ENCODE measurements at regions not wholly inside any gene's neighbourhood (a gene's known extent, or its start where the extent isn't known, plus 50 kb on each side); places are given as distances from the start of the nearest gene placed in this dataset.

- TF ChIP-seq CTCF (IDR thresholded peaks at IDR 0.05 in 8 of 11, conservative IDR thresholded peaks at IDR 0.05 in 3 of 11): no peak
- no peak for TF ChIP-seq POLR2AphosphoS5 (IDR thresholded peaks at IDR 0.05)
These were observed 336.1 kb upstream of the IGFBP7 start for GRCh38 chr4:57446266-57446665.

Data from spleen (tissue), 7 donors.